ENCODE measurements at regions not wholly inside any gene's neighbourhood (a gene's known extent, or its start where the extent isn't known, plus 50 kb on each side); places are given as distances from the start of the nearest gene placed in this dataset.

DNA sequence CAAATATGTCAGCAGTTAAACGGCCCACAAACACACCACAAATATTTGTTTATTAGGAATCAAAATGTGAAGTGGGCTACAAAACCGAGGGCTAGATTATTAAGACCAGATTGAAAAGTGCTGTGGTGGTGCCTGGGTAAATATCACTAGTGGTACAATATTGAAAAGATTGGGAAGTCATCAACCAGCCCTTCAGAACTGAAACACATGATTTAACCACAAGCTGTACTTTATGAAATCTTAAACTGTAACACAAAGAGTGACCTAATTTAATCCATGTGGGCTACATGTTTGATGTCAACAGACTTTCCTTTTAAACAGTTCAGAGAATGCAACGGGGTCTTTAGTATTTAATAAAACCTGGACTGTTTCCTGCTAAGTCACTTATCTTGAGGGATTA, 182.3 kb downstream of the SPATA31D1 start:
- H3K27ac ChIP-seq (ENCODE audit: extremely low read depth, low read depth, low read length) = no peak overlapping the region
- H3K9me3 ChIP-seq (ENCODE audit: control insufficient read depth, insufficient read depth, low read depth, low read length) = no peaks in the 10 kb centered on the region
- H3K36me3 ChIP-seq (ENCODE audit: control insufficient read depth in 2 of 2, insufficient read depth in 1 of 2, low read length in 2 of 2) = no peaks in the 10 kb centered on the region
- TF ChIP-seq ZFP41 (tag by site-specific recombination; IDR thresholded peaks at IDR 0.05; ENCODE audit: borderline replicate concordance) (no peak), KLF7 (tag by site-specific recombination; IDR thresholded peaks at IDR 0.05; ENCODE audit: borderline replicate concordance) (no peak), ZNF175 (tag by site-specific recombination; IDR thresholded peaks at IDR 0.05) (no peak)
- TF ChIP-seq, protein P1, sequence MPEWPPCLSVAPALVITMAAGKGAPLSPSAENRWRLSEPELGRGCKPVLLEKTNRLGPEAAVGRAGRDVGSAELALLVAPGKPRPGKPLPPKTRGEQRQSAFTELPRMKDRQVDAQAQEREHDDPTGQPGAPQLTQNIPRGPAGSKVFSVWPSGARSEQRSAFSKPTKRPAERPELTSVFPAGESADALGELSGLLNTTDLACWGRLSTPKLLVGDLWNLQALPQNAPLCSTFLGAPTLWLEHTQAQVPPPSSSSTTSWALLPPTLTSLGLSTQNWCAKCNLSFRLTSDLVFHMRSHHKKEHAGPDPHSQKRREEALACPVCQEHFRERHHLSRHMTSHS (tag by site-specific recombination; IDR thresholded peaks at IDR 0.05) = no peak
- CTCF ChIA-PET = interaction anchor here (0.7 kb wide), 2 partner anchors 149 to 161 kb away, joined by 3 to 4 read pairs; no protein-coding TSS in a partner anchor
- POLR2A ChIA-PET = no interaction called here
- H3K4me1 ChIP-seq (ENCODE audit: control insufficient read depth, insufficient read depth, low read length) = peaks cover 5% of the 10 kb centered on the region
- no peak overlapping the region for H3K4me3 ChIP-seq (ENCODE audit: low read depth, low read length)

DNA sequence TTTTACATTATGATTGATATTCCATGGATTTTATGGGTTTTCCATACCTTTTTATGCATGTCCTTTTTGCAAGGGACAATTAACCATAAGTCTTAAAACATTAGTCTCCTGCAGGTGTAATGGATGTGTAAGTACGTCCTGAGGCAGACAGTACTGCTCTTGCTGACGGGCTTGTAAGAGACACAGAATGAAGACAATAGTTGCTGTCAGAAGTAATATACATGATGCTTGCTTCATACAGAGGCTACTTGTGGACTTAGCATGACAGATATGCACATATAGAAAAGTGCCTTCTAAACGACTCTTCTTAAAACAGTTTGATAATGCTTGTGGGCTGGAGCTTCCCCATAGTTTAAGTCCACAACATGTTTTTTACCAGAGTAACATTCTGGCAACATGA, 182.7 kb downstream of the SPATA31D1 start:
- CTCF ChIA-PET = interaction anchor here (0.7 kb wide), 1 partner anchor 160 kb away, joined by 4 read pairs; no protein-coding TSS in a partner anchor
- H3K4me1 ChIP-seq (ENCODE audit: control insufficient read depth, insufficient read depth, low read length) = peaks cover 5% of the 10 kb centered on the region
- POLR2A ChIA-PET = no interaction called here
- H3K9me3 ChIP-seq (ENCODE audit: control insufficient read depth, insufficient read depth, low read depth, low read length) = no peaks in the 10 kb centered on the region
- H3K27ac ChIP-seq (ENCODE audit: extremely low read depth, low read depth, low read length) = no peak overlapping the region
- TF ChIP-seq ZNF600 (tag by site-specific recombination; IDR thresholded peaks at IDR 0.05) (0 out of 2 replicates have a peak, but pooled peaks have one; percentile 12), ZNF157 (tag by site-specific recombination; IDR thresholded peaks at IDR 0.05) (no peak)
- no peak overlapping the region for H3K4me3 ChIP-seq (ENCODE audit: low read depth, low read length)
- no peaks in the 10 kb centered on the region for H3K36me3 ChIP-seq (ENCODE audit: control insufficient read depth in 2 of 2, insufficient read depth in 1 of 2, low read length in 2 of 2)

DNA sequence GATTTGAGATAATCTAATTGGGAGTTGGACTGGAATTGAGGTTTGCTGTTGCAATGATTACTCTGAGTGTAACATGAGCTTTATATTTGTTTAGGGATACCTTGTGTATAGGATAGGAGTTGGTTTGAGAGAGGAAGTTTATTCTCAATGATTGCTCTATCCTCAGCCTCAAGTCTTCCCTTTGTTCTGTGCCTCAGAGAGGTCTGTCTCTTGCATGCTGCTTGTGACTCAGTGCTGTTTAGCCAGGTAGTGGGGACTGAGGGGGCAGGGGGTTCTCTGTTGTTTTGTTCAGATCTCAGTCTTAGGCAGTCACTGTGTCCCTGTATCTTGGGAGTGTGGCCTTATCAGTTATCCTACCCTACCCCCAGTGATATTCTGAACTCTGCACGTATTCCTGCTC, 192.1 kb downstream of the SPATA31D1 start:
- Histone ChIP-seq H3K9me3 (ENCODE audit: control insufficient read depth, insufficient read depth, low read depth, low read length) (no peaks in the 10 kb centered on the region), H3K27ac (ENCODE audit: extremely low read depth, low read depth, low read length) (no peak overlapping the region), H3K4me3 (ENCODE audit: low read depth, low read length) (no peak overlapping the region), H3K36me3 (ENCODE audit: control insufficient read depth in 2 of 2, insufficient read depth in 1 of 2, low read length in 2 of 2) (no peaks in the 10 kb centered on the region), H3K4me1 (ENCODE audit: control insufficient read depth, insufficient read depth, low read length) (no peaks in the 10 kb centered on the region)
- ChIA-PET POLR2A (no interaction called here), CTCF (no interaction called here)
- TF ChIP-seq, protein P2, sequence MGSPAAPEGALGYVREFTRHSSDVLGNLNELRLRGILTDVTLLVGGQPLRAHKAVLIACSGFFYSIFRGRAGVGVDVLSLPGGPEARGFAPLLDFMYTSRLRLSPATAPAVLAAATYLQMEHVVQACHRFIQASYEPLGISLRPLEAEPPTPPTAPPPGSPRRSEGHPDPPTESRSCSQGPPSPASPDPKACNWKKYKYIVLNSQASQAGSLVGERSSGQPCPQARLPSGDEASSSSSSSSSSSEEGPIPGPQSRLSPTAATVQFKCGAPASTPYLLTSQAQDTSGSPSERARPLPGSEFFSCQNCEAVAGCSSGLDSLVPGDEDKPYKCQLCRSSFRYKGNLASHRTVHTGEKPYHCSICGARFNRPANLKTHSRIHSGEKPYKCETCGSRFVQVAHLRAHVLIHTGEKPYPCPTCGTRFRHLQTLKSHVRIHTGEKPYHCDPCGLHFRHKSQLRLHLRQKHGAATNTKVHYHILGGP (tag by site-specific recombination; IDR thresholded peaks at IDR 0.05) = no peak
- peak; percentile 22; the same call in 1 of the 2 replicates for TF ChIP-seq FEZF1 (tag by site-specific recombination; IDR thresholded peaks at IDR 0.05)

DNA sequence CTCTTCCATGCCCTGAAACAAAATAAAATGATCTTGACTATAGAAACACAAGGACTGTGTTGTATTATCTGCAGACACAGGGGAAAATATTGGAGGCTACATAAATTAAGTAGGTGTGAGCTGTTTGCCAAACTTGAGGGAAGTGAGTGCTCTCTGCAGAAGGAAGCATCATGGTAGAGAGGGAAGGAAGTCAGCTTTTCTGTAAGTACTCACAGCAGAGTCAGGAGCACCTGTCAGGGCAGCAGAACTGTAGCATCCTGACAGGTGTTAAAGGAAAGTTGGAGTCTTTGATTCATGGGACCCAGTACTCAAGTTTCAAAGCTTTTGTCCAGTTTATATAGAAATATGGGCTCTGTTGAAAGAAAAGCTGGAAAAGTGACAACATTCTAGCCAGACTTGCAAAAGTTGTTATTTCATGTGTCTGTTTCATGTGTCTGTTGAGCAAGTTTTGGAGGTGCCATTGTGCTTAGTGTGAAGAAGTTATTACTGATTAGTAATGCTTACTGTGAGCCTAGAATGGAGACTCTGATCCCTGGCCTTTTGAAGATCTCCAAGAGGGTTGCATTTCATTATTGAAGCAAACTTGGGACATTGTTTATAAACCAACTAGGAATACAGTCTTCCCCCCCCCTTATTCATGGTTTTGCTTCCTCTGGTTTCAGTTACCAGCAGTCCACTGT, 194.7 kb downstream of the SPATA31D1 start:
- ChIA-PET CTCF (interaction anchor here (0.6 kb wide), 1 partner anchor 42 kb away, joined by 7 read pairs; no protein-coding TSS in a partner anchor), POLR2A (no interaction called here)
- H3K4me3 ChIP-seq (ENCODE audit: low read depth, low read length) = no peak overlapping the region
- H3K9me3 ChIP-seq (ENCODE audit: control insufficient read depth, insufficient read depth, low read depth, low read length) = no peaks in the 10 kb centered on the region
- no peaks in the 10 kb centered on the region for H3K36me3 ChIP-seq (ENCODE audit: control insufficient read depth in 2 of 2, insufficient read depth in 1 of 2, low read length in 2 of 2)
- H3K4me1 ChIP-seq (ENCODE audit: control insufficient read depth, insufficient read depth, low read length) = no peaks in the 10 kb centered on the region
- no peak overlapping the region for H3K27ac ChIP-seq (ENCODE audit: extremely low read depth, low read depth, low read length)
- TF ChIP-seq, protein P3, sequence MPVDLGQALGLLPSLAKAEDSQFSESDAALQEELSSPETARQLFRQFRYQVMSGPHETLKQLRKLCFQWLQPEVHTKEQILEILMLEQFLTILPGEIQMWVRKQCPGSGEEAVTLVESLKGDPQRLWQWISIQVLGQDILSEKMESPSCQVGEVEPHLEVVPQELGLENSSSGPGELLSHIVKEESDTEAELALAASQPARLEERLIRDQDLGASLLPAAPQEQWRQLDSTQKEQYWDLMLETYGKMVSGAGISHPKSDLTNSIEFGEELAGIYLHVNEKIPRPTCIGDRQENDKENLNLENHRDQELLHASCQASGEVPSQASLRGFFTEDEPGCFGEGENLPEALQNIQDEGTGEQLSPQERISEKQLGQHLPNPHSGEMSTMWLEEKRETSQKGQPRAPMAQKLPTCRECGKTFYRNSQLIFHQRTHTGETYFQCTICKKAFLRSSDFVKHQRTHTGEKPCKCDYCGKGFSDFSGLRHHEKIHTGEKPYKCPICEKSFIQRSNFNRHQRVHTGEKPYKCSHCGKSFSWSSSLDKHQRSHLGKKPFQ (tag by site-specific recombination; IDR thresholded peaks at IDR 0.05) = no peak
- no peak for TF ChIP-seq OVOL3 (tag by site-specific recombination; IDR thresholded peaks at IDR 0.05)
- TF ChIP-seq, protein P4, sequence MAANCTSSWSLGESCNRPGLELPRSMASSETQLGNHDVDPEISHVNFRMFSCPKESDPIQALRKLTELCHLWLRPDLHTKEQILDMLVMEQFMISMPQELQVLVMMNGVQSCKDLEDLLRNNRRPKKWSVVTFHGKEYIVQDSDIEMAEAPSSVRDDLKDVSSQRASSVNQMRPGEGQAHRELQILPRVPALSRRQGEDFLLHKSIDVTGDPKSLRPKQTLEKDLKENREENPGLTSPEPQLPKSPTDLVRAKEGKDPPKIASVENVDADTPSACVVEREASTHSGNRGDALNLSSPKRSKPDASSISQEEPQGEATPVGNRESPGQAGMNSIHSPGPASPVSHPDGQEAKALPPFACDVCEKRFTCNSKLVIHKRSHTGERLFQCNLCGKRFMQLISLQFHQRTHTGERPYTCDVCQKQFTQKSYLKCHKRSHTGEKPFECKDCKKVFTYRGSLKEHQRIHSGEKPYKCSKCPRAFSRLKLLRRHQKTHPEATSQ (tag by site-specific recombination; IDR thresholded peaks at IDR 0.05) = no peak
- TF ChIP-seq ZNF146 (tag by site-specific recombination; IDR thresholded peaks at IDR 0.05) = no peak
- TF ChIP-seq ZNF747 (tag by site-specific recombination; IDR thresholded peaks at IDR 0.05) = no peak
- no peak for TF ChIP-seq ZNF157 (tag by site-specific recombination; IDR thresholded peaks at IDR 0.05)
- TF ChIP-seq ZNF16 (tag by site-specific recombination; IDR thresholded peaks at IDR 0.05; ENCODE audit: low read depth) = no peak
- no peak for TF ChIP-seq ZNF138 (tag by site-specific recombination; IDR thresholded peaks at IDR 0.05; ENCODE audit: borderline replicate concordance)
- TF ChIP-seq, protein P5, sequence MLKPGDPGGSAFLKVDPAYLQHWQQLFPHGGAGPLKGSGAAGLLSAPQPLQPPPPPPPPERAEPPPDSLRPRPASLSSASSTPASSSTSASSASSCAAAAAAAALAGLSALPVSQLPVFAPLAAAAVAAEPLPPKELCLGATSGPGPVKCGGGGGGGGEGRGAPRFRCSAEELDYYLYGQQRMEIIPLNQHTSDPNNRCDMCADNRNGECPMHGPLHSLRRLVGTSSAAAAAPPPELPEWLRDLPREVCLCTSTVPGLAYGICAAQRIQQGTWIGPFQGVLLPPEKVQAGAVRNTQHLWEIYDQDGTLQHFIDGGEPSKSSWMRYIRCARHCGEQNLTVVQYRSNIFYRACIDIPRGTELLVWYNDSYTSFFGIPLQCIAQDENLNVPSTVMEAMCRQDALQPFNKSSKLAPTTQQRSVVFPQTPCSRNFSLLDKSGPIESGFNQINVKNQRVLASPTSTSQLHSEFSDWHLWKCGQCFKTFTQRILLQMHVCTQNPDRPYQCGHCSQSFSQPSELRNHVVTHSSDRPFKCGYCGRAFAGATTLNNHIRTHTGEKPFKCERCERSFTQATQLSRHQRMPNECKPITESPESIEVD (tag by site-specific recombination; IDR thresholded peaks at IDR 0.05) = no peak
- TF ChIP-seq ZNF174 (tag by site-specific recombination; IDR thresholded peaks at IDR 0.05) = no peak
- no peak for TF ChIP-seq ZNF677 (tag by site-specific recombination; IDR thresholded peaks at IDR 0.05)
- no peak for TF ChIP-seq ZNF660 (tag by site-specific recombination; IDR thresholded peaks at IDR 0.05)
- TF ChIP-seq MYNN (tag by site-specific recombination; IDR thresholded peaks at IDR 0.05; ENCODE audit: borderline replicate concordance) = no peak
- TF ChIP-seq ZNF621 (tag by site-specific recombination; IDR thresholded peaks at IDR 0.05) = no peak
